Esophagus muscularis mucosa (tissue), 4 donors: ENCODE measurements at regions not wholly inside any gene's neighbourhood (a gene's known extent, or its start where the extent isn't known, plus 50 kb on each side); places are given as distances from the start of the nearest gene placed in this dataset.

Experiments used
- DNase-seq: peaks from one replicate; pipeline ENCODE4 v3.0.0-alpha.2; 2017; ENCODE audit errors: extremely low spot score
- H3K27ac ChIP-seq, 4 donors: fragments of 200-600 bp; sonication (generic); replicated peaks in 1 of 4; 1 replicate in 3 of 4; 2 replicates in 1 of 4; pipeline ENCODE4 v1.5.1; 2016 to 2019; ENCODE audit warnings: mild to moderate bottlenecking in 1 of 4
- H3K27me3 ChIP-seq, 4 donors: fragments of 200-600 bp; sonication (generic); one replicate each; pipeline versions ENCODE4 v1.5.1 to v1.6.0; 2016 to 2019
- H3K36me3 ChIP-seq, 4 donors: fragments of 200-600 bp; sonication (generic); one replicate each; pipeline ENCODE4 v1.5.1; 2016 to 2019
- H3K4me1 ChIP-seq, 4 donors: fragments of 200-600 bp; sonication (generic); one replicate each; pipeline ENCODE4 v1.5.1; 2016 to 2019
- H3K4me3 ChIP-seq, 4 donors: fragments of 200-600 bp; sonication (generic); 1 replicate in 2 of 4; 2 replicates in 2 of 4; pipeline ENCODE4 v1.5.1; 2016 to 2019; ENCODE audit warnings: mild to moderate bottlenecking in 4 of 4, moderate library complexity in 1 of 4
- H3K9me3 ChIP-seq, 4 donors: fragments of 200-600 bp; sonication (generic); 1 replicate in 3 of 4; 2 replicates in 1 of 4; pipeline ENCODE4 v1.5.1; 2016 to 2019
- CTCF ChIP-seq, 3 experiments: fragments of 200-600 bp in 2 of 3; fragments of 450-650 bp in 1 of 3; sonication (generic) in 2 of 3; IDR thresholded peaks; one replicate each; pipeline ENCODE4 v1.5.1; 2017 to 2019; ENCODE audit warnings: antibody characterized with exemption in 3 of 3, mild to moderate bottlenecking in 2 of 3, moderate library complexity in 1 of 3
- EP300 ChIP-seq: sonication (generic); formaldehyde crosslinking; IDR thresholded peaks from one replicate; pipeline ENCODE4 v1.6.1; 2017; ENCODE audit warnings: antibody characterized with exemption
- POLR2A ChIP-seq: fragments of 450-650 bp; IDR thresholded peaks from one replicate; pipeline ENCODE4 v1.6.1; 2017; ENCODE audit warnings: antibody characterized with exemption, moderate library complexity, mild to moderate bottlenecking, low read depth
- POLR2AphosphoS5 ChIP-seq, 2 donors: sonication (generic); formaldehyde crosslinking; IDR thresholded peaks; one replicate each; pipeline ENCODE4 v1.6.1; 2017; ENCODE audit warnings: antibody characterized with exemption in 2 of 2
- WGBS: methylation state at CpG from one replicate; pipeline ENCODE4 v1.1.5; 2018; 5-methylcytosine and 5-hydroxymethylcytosine counted together
- intact Hi-C: fragments of 100-400 bp; cut with DNase I; formaldehyde crosslinking; loops from one replicate; pipeline ENCODE4 v1.15.1; 2023

- peaks cover 0 to 50% (median 37%) of the 10 kb centered on the region in 4 donors for H3K9me3 ChIP-seq
- no peak for DNase-seq
Observed at GRCh38 chr20:29740951-29741593, 1516.4 kb upstream of the DEFB115 start.

GRCh38 chr20:29741594-29741893 is 1515.9 kb upstream of the DEFB115 start:
- no peak for TF ChIP-seq CTCF (IDR thresholded peaks at IDR 0.05)
- TF ChIP-seq POLR2AphosphoS5 (IDR thresholded peaks at IDR 0.05) = no peak
- no peak for TF ChIP-seq EP300
- no peak for TF ChIP-seq POLR2A
- H3K27ac ChIP-seq = no peak overlapping the region
- no peaks in the 10 kb centered on the region for H3K36me3 ChIP-seq
- peaks cover 0 to 45% (median 0%) of the 10 kb centered on the region in 4 donors for H3K27me3 ChIP-seq
- DNase-seq = no peak
- no peak overlapping the region for H3K4me3 ChIP-seq
- H3K4me1 ChIP-seq = no peaks in the 10 kb centered on the region
- WGBS = 80% methylated on average over 1 of the region's 13 CpGs
- H3K9me3 ChIP-seq = peaks cover 0 to 46% (median 35%) of the 10 kb centered on the region in 4 donors
- intact Hi-C loops = no loop called here

More at GRCh38 chr20:29740951-29741593, 1516.4 kb upstream of the DEFB115 start:
- 62% methylated on average over 33 of the region's 51 CpGs for WGBS
- Histone ChIP-seq H3K27ac (no peak overlapping the region), H3K36me3 (no peaks in the 10 kb centered on the region), H3K4me3 (no peak overlapping the region), H3K4me1 (no peaks in the 10 kb centered on the region), H3K27me3 (peaks cover 0 to 45% (median 0%) of the 10 kb centered on the region in 4 donors)
- intact Hi-C loops = no loop called here
- TF ChIP-seq EP300 (no peak), POLR2AphosphoS5 (IDR thresholded peaks at IDR 0.05) (no peak), CTCF (IDR thresholded peaks at IDR 0.05) (no peak), POLR2A (no peak)

- Histone ChIP-seq H3K27me3 (peaks cover 0 to 45% (median 0%) of the 10 kb centered on the region in 4 donors), H3K36me3 (no peaks in the 10 kb centered on the region), H3K27ac (no peak overlapping the region), H3K4me1 (no peaks in the 10 kb centered on the region), H3K4me3 (no peak overlapping the region), H3K9me3 (peaks cover 0 to 41% (median 32%) of the 10 kb centered on the region in 4 donors)
- intact Hi-C loops = no loop called here
- TF ChIP-seq CTCF (IDR thresholded peaks at IDR 0.05) (no peak), POLR2AphosphoS5 (IDR thresholded peaks at IDR 0.05) (no peak), EP300 (no peak), POLR2A (no peak)
- 56% methylated on average over 40 of the region's 88 CpGs for WGBS
- DNase-seq = no peak
Observed at GRCh38 chr20:29741894-29742698, 1515.4 kb upstream of the DEFB115 start.

GRCh38 chr20:29742699-29743100 is 1514.8 kb upstream of the DEFB115 start:
- intact Hi-C loops = no loop called here

More at GRCh38 chr20:29742699-29743100, 1514.8 kb upstream of the DEFB115 start:
- Histone ChIP-seq H3K36me3 (no peaks in the 10 kb centered on the region), H3K4me1 (no peaks in the 10 kb centered on the region), H3K4me3 (no peak overlapping the region), H3K27ac (no peak overlapping the region), H3K9me3 (peaks cover 0 to 35% (median 26%) of the 10 kb centered on the region in 4 donors), H3K27me3 (peaks cover 0 to 45% (median 0%) of the 10 kb centered on the region in 4 donors)
- WGBS = 48% methylated on average over 6 of the region's 41 CpGs
- no peak for DNase-seq
- TF ChIP-seq EP300 (no peak), POLR2A (no peak), CTCF (IDR thresholded peaks at IDR 0.05) (no peak), POLR2AphosphoS5 (IDR thresholded peaks at IDR 0.05) (no peak)
